Activated CD4-positive, CD25-positive, alpha-beta regulatory T cell treated with anti-CD3 and anti-CD28 coated beads, Interleukin-2, amount 50 U/mL, for 16 hours (primary cell): ENCODE measurements at regions not wholly inside any gene's neighbourhood (a gene's known extent, or its start where the extent isn't known, plus 50 kb on each side); places are given as distances from the start of the nearest gene placed in this dataset.

ENCODE experiments used
- DNase-seq: peaks from one replicate; pipeline ENCODE4 v3.0.0-alpha.2; 2020; ENCODE audit warnings: low read depth, low spot score

- DNase-seq: no peak
Observed at GRCh38 chr3:103055021-103055520, 620.3 kb downstream of the ZPLD1 start.

DNA sequence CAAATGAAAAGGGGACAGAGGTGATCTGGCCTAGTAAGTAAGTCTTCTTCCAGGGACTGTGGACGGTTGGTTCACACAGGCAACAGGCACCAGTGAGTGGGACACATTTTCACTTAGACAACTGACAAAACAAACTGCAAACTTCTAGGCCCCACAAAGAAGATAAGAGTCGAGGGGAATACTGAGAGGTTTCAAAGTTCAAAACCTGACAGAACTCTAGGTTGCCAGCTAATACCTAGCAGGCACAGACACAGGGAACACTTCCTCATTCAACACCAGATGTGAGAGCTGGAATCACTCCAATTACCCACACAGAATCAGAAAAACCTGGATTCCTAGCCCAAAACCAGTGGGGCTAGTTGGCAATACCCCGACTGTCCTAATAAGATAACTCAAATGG is 621.7 kb downstream of the ZPLD1 start:
- DNase-seq: no peak

DNA sequence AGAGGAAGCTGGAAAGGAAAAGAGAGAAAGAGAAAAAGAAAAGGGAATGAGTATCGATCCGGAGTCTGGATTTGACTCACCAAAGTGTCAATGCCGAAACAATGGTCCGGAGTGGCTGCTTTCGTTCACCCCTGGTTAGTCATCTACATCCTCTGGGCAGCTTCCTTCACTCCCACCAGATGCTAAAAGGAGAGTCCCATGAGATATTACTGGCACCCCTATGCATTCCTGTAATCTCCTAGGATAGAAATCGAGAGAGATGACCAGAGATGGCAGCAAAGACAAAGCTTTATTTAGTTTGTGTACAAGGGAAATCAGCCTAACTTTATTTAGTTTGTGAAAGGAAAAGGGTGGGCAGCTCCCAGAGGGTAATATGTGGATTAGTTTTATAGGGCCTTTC is 622.2 kb downstream of the ZPLD1 start:
- DNase-seq: no peak

DNA sequence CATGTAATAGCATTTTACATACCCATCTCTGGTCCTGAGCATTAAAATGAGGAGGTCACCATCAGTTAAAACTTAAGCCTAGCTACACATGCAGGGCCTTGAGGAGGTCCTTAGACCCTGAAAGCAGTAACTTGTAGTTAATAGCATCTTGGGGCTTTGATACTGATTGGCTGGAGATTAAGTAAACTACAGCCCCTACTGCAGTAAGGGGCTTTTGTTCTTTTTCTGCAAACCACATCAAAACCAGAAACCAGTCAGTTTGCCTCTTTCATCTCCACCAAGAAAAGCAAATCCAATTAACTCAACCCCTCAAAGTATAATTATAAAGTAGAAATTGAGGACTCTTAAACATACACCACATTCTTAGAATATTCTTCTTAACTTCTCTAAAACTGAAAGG is 622.7 kb downstream of the ZPLD1 start:
- DNase-seq: no peak

- DNase-seq: no peak
Observed at GRCh38 chr3:103059432-103059831, 624.6 kb downstream of the ZPLD1 start.

GRCh38 chr3:103060242-103060641 is 625.4 kb downstream of the ZPLD1 start:
- no peak for DNase-seq

DNA sequence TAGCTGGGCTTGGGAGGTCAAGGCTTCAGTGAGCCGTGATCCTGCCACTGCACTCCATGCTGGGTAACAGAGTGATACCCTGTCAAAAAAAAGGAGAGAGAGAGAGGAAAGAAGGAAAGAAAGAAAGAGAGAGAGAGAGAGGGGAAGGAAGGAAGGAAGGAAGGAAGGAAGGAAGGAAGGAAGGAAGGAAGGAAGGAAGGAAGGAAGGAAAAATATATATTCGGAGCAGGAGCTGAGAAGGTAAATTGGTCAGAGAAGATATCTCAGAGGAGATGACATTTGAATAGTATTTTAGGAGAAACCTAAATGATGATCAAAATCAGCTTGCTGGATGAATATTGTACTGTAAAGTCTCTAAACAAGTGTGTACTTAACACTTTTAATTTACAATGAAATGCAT is 633.1 kb downstream of the ZPLD1 start:
- DNase-seq: no peak

- no peak for DNase-seq
Observed at GRCh38 chr3:103075282-103075681, 640.5 kb downstream of the ZPLD1 start.

GRCh38 chr3:103077910-103078309 is 643.1 kb downstream of the ZPLD1 start:
- DNase-seq: no peak

GRCh38 chr3:103082501-103082900 is 647.7 kb downstream of the ZPLD1 start:
- DNase-seq: no peak

DNA sequence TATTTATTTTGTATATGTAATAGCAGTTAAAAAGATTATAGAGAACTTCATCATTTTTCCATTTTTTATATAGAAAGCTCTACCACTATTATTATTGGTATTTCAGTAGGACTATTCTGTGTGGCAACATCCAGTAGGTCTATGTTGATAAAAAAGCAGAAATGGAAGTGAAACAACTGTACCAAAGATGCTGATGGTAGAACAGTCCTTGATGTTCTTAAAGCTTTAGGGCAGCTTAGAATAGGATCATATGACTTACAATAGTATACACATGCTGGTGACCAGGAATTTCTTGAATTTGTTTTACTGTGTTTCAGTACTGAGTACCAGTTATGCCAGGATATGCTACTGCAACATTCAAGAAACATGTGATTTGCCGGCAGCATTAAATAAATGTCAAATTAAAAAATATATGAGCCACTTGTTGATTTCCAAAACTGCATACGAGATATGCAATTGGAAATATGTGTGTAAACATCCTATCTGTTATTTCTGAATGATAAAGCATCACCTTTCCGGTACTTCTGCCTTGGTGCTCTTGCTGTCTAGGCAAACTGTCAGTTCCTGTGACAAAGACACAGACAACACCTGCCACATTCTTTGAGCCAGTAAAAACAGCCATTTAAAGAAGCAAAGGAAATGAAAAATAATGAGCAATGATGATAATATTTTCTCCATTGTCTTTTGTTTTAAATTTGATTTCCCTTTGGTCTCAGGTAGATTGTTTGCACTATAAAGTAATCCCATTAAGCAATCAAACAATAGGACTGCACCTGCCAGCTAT is 649.2 kb downstream of the ZPLD1 start:
- DNase-seq: no peak

GRCh38 chr3:103085465-103085864 is 650.6 kb downstream of the ZPLD1 start:
- no peak for DNase-seq

- no peak for DNase-seq
Observed at GRCh38 chr3:103089758-103090157, 654.9 kb downstream of the ZPLD1 start.

DNA sequence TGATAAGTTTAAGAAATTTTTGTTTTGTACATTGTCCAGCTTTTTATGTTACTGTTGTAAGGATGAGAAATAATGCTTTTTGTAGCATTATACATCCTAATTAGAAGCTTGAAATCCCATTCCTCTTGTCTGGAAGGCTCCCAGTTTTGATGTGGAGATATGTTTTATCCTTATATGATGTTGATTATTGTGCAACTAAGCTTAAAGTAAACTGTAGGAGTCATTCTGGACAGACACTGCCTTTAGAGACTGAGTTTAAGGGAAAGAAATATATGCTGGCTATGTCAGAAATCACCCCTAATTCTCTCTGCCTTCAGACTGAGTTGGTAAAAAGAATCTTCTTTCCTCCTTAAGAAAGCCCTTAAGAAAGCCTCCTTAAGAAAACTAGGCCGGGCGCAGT is 670.4 kb downstream of the ZPLD1 start:
- DNase-seq: no peak

- no peak for DNase-seq
Observed at GRCh38 chr3:103112273-103112672, 677.5 kb downstream of the ZPLD1 start.

- no peak for DNase-seq
Observed at GRCh38 chr3:103126115-103126514, 691.3 kb downstream of the ZPLD1 start.

- DNase-seq: no peak
Observed at GRCh38 chr3:103127098-103127630, 692.3 kb downstream of the ZPLD1 start.

DNA sequence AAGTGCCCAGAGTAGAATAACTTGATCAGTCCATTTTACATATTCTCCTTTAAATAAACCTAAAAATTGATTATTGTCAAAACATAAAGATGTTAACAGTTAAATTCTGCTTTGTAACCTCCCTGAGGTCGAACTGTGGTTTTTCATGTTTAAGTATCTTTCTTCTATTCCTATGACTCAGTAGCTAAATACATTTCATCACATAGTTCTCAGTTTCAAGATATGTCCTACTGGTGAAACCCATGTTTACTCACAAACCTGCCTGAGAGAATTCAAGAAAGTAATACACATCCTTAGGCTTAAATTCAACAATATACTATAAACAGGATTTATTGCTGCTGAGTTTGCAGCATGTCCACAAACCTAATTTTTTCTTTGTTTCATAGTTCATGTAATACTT is 692.9 kb downstream of the ZPLD1 start:
- DNase-seq: no peak

DNA sequence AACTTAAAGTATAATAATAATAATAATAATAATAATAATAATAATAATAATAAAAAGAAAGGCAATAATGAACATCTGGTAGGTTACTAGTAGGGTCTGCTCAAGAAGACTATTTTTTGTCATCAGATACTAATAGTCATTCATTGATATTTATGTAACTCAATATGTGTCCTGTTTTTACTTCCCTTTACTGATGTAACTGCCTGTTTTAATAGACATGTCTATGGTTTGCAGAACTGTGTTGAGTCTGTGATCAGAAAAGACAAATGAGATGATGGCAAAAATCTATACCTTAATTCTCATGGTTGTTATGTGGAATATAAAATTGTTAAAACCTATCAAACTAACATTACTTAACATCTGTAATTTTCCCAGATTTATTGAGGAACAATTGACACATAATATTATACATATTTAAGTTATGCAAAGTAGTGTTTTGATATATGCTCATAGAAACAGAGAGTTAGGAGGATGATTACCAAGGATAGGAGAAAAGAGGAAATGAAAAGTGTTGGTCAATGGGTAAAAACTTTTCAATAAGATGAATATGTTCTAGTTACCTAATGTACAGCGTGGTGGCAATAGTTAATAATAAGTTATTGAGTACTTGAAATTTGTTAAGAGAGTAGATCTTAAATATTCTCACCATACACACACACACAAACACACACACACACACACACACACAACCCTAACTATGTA is 699.4 kb downstream of the ZPLD1 start:
- no peak for DNase-seq

DNA sequence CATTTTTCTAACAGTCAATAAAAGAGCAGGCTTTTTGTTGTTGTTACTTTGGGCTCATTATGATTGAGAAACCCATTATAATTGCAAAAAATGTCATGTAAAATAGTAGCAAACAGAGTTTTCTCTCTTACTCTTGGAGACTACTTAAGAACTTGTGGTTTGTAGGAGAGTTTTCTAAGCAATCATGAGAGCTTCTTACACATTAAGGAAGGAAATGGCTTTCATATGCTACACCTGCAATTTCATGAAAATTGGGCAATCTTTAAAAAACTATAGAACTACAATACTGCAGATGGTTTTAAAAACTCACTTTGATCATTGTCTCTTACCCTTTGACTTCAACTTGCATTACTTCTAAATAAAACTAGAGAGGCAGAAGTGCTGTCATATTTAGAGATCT is 701.8 kb downstream of the ZPLD1 start:
- no peak for DNase-seq

DNA sequence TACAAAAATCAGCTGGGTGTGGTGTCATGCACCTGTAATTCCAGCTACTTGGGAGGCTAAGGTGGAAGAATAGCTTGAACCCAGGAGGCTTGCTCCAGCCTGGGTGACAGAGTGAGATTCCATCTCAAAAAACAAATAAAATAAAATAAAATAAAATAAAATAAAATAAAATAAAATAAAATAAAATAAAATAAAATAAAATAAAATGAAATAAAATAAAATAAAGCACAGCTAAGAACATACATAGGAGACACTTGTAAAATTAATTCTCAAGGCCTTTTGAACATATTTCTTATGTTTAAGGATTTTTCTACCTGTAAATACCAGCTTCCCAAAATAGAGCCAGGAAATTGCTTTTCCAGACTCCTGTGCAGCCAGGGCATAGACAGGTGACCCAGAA is 703.0 kb downstream of the ZPLD1 start:
- DNase-seq: no peak

- no peak for DNase-seq
Observed at GRCh38 chr3:103158183-103158582, 723.4 kb downstream of the ZPLD1 start.

DNA sequence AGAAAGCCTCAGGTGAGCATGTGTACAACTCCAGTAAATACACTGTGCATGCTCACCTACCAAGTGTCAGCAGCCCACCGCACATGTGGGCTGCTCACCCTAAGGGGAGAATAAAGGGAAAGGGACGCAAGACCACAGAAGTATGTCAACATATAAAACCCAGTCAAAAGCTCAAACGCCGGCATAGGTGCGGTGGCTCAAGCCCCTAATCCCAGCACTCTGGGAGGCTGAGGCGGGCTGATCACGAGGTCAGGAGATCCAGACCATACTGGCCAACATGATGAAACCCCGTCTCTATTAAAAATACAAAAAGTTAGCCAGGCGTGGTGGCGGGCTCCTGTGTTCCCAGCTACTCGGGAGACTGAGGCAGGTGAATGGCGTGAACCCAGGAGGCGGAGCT is 732.1 kb downstream of the ZPLD1 start:
- no peak for DNase-seq
